RWPE1 (cell line): ENCODE measurements at regions not wholly inside any gene's neighbourhood (a gene's known extent, or its start where the extent isn't known, plus 50 kb on each side); places are given as distances from the start of the nearest gene placed in this dataset.
A peak's percentile ranks its signal among the peaks of the same experiment; 100 is the strongest.

Experiments used
- CTCF ChIA-PET: fragments of 350-600 bp; sonication (Branson Sonifier 250); formaldehyde crosslinking; extraction: SDS; loops from one replicate; lab custom pipeline; 2021; lab: Yijun Ruan, JAX
- POLR2A ChIA-PET: fragments of 400-600 bp; formaldehyde crosslinking; extraction: SDS; loops from one replicate; lab custom pipeline; 2020; ENCODE audit warnings: antibody characterized with exemption; ENCODE audit not compliant: low non-redundant PET; lab: Yijun Ruan, JAX
- DNase-seq: peaks from one replicate; pipeline ENCODE4 v3.0.0; 2012; ENCODE audit warnings: low spot score
- H3K27ac ChIP-seq: fragments of 450-650 bp; 2 replicates; pipeline ENCODE4 v1.5.1; 2017
- CTCF ChIP-seq: fragments of 450-650 bp; conservative IDR thresholded peaks from 2 replicates; pipeline ENCODE4 v1.5.1; 2017; ENCODE audit warnings: low read depth, mild to moderate bottlenecking

- DNase-seq: no peak
- TF ChIP-seq CTCF: no peak
- ChIA-PET CTCF (interaction anchor here (0.6 kb wide), 1 partner anchor 19 kb away, joined by 3 read pairs; no protein-coding TSS in a partner anchor), POLR2A (no interaction called here)
- no peak overlapping the region for H3K27ac ChIP-seq
Measured at GRCh38 chr6:168159506-168159905, 80.5 kb upstream of the FRMD1 start.

GRCh38 chr6:168158980-168159349 is 80.0 kb upstream of the FRMD1 start:
- H3K27ac ChIP-seq: no peak overlapping the region
- CTCF ChIA-PET: interaction anchor here (0.7 kb wide), 2 partner anchors 14 to 182 kb away, joined by 4 read pairs; no protein-coding TSS in a partner anchor
- no peak for TF ChIP-seq CTCF
- no peak for DNase-seq
- POLR2A ChIA-PET: no interaction called here

- H3K27ac ChIP-seq: no peak overlapping the region
- no peak for TF ChIP-seq CTCF
- ChIA-PET POLR2A (no interaction called here), CTCF (interaction anchor here (0.7 kb wide), 2 partner anchors 14 to 183 kb away, joined by 4 read pairs; no protein-coding TSS in a partner anchor)
- DNase-seq: no peak
Measured at GRCh38 chr6:168158213-168158979, 79.4 kb upstream of the FRMD1 start.

- no peak overlapping the region for H3K27ac ChIP-seq
- no peak for TF ChIP-seq CTCF
- ChIA-PET POLR2A (interaction anchor here (0.6 kb wide), 1 partner anchor 730 kb away, joined by 5 read pairs; no protein-coding TSS in a partner anchor), CTCF (no interaction called here)
- peak; percentile 64 for DNase-seq
Measured at GRCh38 chr6:168157272-168158212, 78.5 kb upstream of the FRMD1 start.

GRCh38 chr6:168156742-168157265 is 77.8 kb upstream of the FRMD1 start:
- no peak for TF ChIP-seq CTCF
- POLR2A ChIA-PET: interaction anchor here (0.6 kb wide), 1 partner anchor 731 kb away, joined by 5 read pairs; no protein-coding TSS in a partner anchor
- no peak for DNase-seq
- H3K27ac ChIP-seq: no peak overlapping the region
- CTCF ChIA-PET: no interaction called here
